ENCODE measurements at regions not wholly inside any gene's neighbourhood (a gene's known extent, or its start where the extent isn't known, plus 50 kb on each side); places are given as distances from the start of the nearest gene placed in this dataset.

GRCh38 chr5:68161156-68161555 is 54.4 kb upstream of the PIK3R1 start:
- DNase-seq, result no peak

DNA sequence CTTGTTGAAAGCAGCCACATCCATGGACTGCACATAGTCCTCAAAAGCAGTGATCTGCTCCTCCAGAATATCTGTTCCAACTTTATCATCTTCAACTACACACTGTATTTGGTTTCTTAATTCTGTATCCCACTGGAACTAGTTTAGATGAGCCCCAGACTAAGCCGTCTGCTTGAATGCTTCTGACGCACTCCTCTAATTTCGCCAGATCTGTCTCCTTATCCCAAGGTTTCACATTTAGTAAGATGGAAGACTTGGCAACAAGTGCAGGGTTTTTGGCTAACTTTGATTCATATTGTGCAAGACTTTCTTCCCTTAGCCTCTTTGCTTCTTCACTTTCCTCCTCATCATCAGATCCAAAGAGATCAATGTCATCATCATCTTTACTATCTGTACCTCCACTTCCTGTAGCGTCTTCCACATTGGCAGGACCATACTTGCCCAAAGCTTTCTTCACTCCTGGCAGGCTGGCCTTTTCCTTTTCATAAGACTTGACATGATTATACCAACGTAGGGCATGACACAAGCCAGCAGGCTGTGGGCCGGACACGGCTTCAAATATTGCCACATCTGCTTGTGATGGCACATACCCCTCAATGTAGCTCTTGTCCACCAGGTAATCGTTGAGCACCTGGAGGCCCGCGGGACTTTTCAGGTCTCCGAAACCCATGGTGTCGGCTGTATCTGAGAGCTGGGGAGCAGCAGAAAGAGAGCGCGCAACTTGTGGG is 56.2 kb upstream of the PIK3R1 start:
- DNase-seq, result no peak

GRCh38 chr5:68155940-68156339 is 59.6 kb upstream of the PIK3R1 start:
- no peak for DNase-seq

GRCh38 chr5:68154119-68154857 is 61.3 kb upstream of the PIK3R1 start:
- DNase-seq, result no peak

DNA sequence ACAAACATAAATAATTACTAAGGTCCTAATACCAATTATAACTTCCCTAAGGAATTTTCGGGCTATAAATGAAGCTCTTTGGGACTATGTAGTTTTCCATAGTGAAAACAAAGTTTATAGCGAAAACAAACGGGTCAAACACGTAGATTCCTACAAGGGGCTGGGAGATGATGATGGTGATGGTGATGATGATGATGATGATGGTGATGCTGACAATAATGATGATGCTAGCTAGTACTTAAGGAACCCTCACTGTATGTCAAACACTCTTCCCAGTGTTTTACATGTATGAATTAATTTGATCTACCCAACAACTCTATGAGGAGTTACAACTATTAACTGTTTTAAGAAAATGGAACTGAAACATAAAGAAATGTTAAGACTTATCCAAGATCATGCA is 63.7 kb upstream of the PIK3R1 start:
- DNase-seq, result no peak

- DNase-seq, result no peak
Observed at GRCh38 chr5:68149189-68149588, 66.4 kb upstream of the PIK3R1 start.

- no peak for DNase-seq
Observed at GRCh38 chr5:68148096-68148495, 67.5 kb upstream of the PIK3R1 start.

- DNase-seq, result no peak
Observed at GRCh38 chr5:68147659-68148058, 67.9 kb upstream of the PIK3R1 start.

- no peak for DNase-seq
Observed at GRCh38 chr5:68141494-68141893, 74.1 kb upstream of the PIK3R1 start.

DNA sequence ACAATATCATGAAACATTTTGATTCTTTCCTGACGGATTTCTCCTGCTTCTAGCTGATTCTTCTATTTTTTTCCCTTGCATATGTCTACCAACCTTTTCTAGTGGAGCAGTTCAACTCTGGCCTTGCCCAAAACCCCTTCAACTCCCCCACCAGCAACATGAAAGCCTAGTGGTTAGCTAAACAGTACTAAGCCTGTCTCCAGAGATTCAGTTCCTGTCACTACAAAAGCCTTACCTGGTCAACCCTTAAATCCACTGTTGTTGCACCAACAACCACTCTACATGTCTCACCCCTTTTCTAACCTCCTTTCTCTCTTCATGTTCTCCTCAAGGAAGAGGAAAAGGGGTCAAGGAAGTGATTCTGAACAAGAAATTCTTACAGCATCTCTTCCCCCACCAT is 74.8 kb upstream of the PIK3R1 start:
- no peak for DNase-seq

- no peak for DNase-seq
Observed at GRCh38 chr5:68139611-68140441, 75.7 kb upstream of the PIK3R1 start.

DNA sequence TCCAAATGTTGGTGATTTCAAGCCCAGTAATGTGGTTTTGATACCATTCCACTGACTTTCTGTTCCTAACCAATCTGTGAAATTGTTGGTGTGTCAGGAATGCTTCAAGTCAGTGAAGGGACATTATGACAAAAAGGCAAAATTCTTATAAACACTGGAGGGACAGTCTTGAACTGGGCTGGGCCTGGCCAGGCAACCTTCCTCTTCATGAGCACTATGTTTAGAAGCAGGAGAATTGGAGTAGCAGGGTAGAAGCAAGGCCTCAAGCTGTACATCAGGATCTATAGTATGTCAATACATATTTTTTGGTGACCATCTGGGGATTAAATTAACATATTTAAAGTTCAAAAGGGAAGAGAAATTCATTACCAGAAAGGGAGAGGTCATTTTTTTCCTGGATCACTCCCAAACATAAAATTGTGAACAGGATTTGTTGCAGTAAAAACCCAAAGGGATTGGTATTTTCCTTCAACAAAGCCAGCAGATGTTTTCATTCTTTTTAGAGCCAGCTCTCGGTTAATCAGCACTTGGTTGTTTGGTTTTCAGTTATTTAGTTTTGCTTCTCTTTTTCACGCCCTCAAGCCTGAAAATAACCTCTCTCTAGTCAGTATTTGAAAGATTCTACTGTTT is 77.9 kb upstream of the PIK3R1 start:
- no peak for DNase-seq

GRCh38 chr5:68134669-68135313 is 80.8 kb upstream of the PIK3R1 start:
- no peak for DNase-seq

- no peak for DNase-seq
Observed at GRCh38 chr5:68134033-68134668, 81.4 kb upstream of the PIK3R1 start.

DNA sequence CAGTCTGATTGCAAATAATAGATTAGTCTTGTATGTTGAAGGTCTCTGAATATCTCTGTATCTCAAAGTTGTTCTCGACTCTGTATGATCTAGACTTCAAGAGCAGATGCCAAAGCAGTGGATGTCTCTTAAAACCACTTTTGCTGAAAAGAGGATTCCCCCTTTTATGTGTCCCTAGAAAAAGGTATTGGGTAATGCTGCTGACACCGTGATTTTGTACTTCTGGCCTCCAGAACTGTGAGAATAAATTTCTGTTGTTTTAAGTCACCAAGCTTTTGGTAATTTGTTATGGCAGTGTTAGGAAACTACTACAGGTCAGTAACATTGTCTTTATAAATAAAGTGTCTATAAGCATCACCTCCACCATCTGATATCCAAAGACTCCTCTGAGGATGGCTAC is 85.3 kb upstream of the PIK3R1 start:
- no peak for DNase-seq

DNA sequence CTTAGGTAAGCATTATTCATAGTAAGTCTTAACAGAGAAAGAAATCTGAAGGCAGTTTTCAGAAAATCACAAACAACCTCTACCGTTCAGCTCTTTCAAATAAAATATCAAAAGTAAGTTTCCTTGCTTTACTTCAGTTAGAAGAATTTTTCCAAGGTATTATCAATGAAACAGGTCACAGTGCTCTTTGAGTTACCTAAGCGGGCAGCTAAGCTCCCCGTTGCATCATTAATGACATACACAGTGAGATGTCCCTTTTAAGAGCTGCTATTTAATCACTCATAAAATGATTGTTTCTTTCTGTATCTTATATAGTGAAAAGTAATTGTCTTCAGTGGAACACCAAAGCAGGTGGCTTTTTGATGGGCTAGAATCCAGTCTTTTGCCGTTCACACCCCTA is 86.2 kb upstream of the PIK3R1 start:
- no peak for DNase-seq

DNA sequence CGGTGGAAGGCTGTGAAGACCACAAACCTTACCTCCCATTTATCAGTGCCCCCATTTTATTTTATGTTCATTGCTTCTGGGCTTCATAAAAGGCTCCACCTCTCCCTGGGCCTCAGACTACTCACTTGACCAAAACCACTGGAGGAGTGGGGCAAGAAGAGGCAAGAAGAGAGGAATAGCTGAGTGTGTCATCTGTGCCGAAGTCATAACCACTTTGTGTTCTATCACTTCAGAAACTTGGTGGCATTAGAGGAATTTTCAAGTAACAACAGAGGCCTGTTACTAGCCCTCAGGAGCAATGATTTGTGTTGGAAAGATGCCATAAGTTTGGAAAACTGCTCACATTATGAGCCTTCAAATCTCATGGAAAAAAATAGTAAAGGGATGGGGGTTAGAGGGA is 88.7 kb upstream of the PIK3R1 start:
- DNase-seq, result no peak

GRCh38 chr5:68122439-68123328 is 92.9 kb upstream of the PIK3R1 start:
- peak; percentile 53 for DNase-seq

- DNase-seq, result no peak
Observed at GRCh38 chr5:68116868-68117411, 98.6 kb upstream of the PIK3R1 start.

- DNase-seq, result no peak
Observed at GRCh38 chr5:68116408-68116807, 99.1 kb upstream of the PIK3R1 start.

- no peak for DNase-seq
Observed at GRCh38 chr5:68115584-68115983, 100.0 kb upstream of the PIK3R1 start.
